ENCODE measurements at regions not wholly inside any gene's neighbourhood (a gene's known extent, or its start where the extent isn't known, plus 50 kb on each side); places are given as distances from the start of the nearest gene placed in this dataset.

- H3K36me3 ChIP-seq = no peaks in the 10 kb centered on the region
- no peaks in the 10 kb centered on the region for H3K27me3 ChIP-seq (replicated peaks; ENCODE audit: insufficient read depth)
- TF ChIP-seq CTCF (IDR thresholded peaks at IDR 0.05) = no peak
- no peak for TF ChIP-seq POLR2AphosphoS5 (IDR thresholded peaks at IDR 0.05)
- no peak for TF ChIP-seq POLR2A (IDR thresholded peaks at IDR 0.05)
- H3K4me3 ChIP-seq = no peak overlapping the region
- H3K9me3 ChIP-seq = no peaks in the 10 kb centered on the region
- no peaks in the 10 kb centered on the region for H3K4me1 ChIP-seq (replicated peaks)
- intact Hi-C loops (cut with DNase I) = no loop called here
- no peak for DNase-seq (ENCODE audit: low spot score)
- WGBS = 90% methylated on average over 1 of the region's 1 CpG
- no peak overlapping the region for H3K27ac ChIP-seq
Observed at GRCh38 chr4:32684160-32684559, 1964.0 kb downstream of the PCDH7 start.

GRCh38 chr4:32686123-32686522 is 1966.0 kb downstream of the PCDH7 start:
- no peaks in the 10 kb centered on the region for H3K9me3 ChIP-seq
- TF ChIP-seq CTCF (IDR thresholded peaks at IDR 0.05) (no peak), POLR2A (IDR thresholded peaks at IDR 0.05) (no peak), POLR2AphosphoS5 (IDR thresholded peaks at IDR 0.05) (no peak)
- H3K36me3 ChIP-seq = no peaks in the 10 kb centered on the region
- H3K27ac ChIP-seq = no peak overlapping the region
- no peaks in the 10 kb centered on the region for H3K27me3 ChIP-seq (replicated peaks; ENCODE audit: insufficient read depth)
- intact Hi-C loops (cut with DNase I) = no loop called here
- no peak overlapping the region for H3K4me3 ChIP-seq
- 96% methylated on average over 6 of the region's 6 CpGs for WGBS
- H3K4me1 ChIP-seq (replicated peaks) = no peaks in the 10 kb centered on the region
- no peak for DNase-seq (ENCODE audit: low spot score)

- no peaks in the 10 kb centered on the region for H3K4me1 ChIP-seq (replicated peaks)
- no peak for TF ChIP-seq CTCF (IDR thresholded peaks at IDR 0.05)
- no peak for TF ChIP-seq POLR2A (IDR thresholded peaks at IDR 0.05)
- no peak for TF ChIP-seq POLR2AphosphoS5 (IDR thresholded peaks at IDR 0.05)
- H3K36me3 ChIP-seq = no peaks in the 10 kb centered on the region
- H3K27ac ChIP-seq = no peak overlapping the region
- WGBS = 79% methylated on average over 3 of the region's 3 CpGs
- H3K9me3 ChIP-seq = no peaks in the 10 kb centered on the region
- H3K27me3 ChIP-seq (replicated peaks; ENCODE audit: insufficient read depth) = no peaks in the 10 kb centered on the region
- intact Hi-C loops (cut with DNase I) = no loop called here
- DNase-seq (ENCODE audit: low spot score) = no peak
- no peak overlapping the region for H3K4me3 ChIP-seq
Observed at GRCh38 chr4:32689518-32689917, 1969.3 kb downstream of the PCDH7 start.

- Histone ChIP-seq H3K27ac (no peak overlapping the region), H3K4me3 (no peak overlapping the region), H3K4me1 (replicated peaks) (no peaks in the 10 kb centered on the region), H3K27me3 (replicated peaks; ENCODE audit: insufficient read depth) (no peaks in the 10 kb centered on the region), H3K36me3 (no peaks in the 10 kb centered on the region), H3K9me3 (no peaks in the 10 kb centered on the region)
- intact Hi-C loops (cut with DNase I) = no loop called here
- WGBS = 53% methylated on average over 2 of the region's 2 CpGs
- DNase-seq (ENCODE audit: low spot score) = no peak
- TF ChIP-seq CTCF (IDR thresholded peaks at IDR 0.05) = no peak
- no peak for TF ChIP-seq POLR2AphosphoS5 (IDR thresholded peaks at IDR 0.05)
- no peak for TF ChIP-seq POLR2A (IDR thresholded peaks at IDR 0.05)
Observed at GRCh38 chr4:32697281-32697814, 1977.2 kb downstream of the PCDH7 start.

GRCh38 chr4:32700838-32701237 is 1980.7 kb downstream of the PCDH7 start:
- Histone ChIP-seq H3K4me3 (no peak overlapping the region), H3K4me1 (replicated peaks) (no peaks in the 10 kb centered on the region), H3K27me3 (replicated peaks; ENCODE audit: insufficient read depth) (no peaks in the 10 kb centered on the region), H3K36me3 (no peaks in the 10 kb centered on the region), H3K9me3 (no peaks in the 10 kb centered on the region), H3K27ac (no peak overlapping the region)
- TF ChIP-seq POLR2AphosphoS5 (IDR thresholded peaks at IDR 0.05) (no peak), CTCF (IDR thresholded peaks at IDR 0.05) (no peak), POLR2A (IDR thresholded peaks at IDR 0.05) (no peak)
- WGBS = 65% methylated on average over 1 of the region's 1 CpG
- DNase-seq (ENCODE audit: low spot score) = no peak
- intact Hi-C loops (cut with DNase I) = no loop called here
